Mucosa of descending colon (tissue), 3 donors: ENCODE measurements at regions not wholly inside any gene's neighbourhood (a gene's known extent, or its start where the extent isn't known, plus 50 kb on each side); places are given as distances from the start of the nearest gene placed in this dataset.

Experiments
- ATAC-seq: fragments of 200-7000 bp; cut with Tn5 transposase; one replicate; pipeline ENCODE4 v1.9.1; 2020; ENCODE audit warnings: mild to moderate bottlenecking, moderate library complexity
- DNase-seq, 3 donors: peaks; one replicate each; pipeline ENCODE4 v3.0.0-alpha.2; 2020
- H3K36me3 ChIP-seq: fragments of 200-600 bp; one replicate; pipeline ENCODE4 v1.8.0; 2021; ENCODE audit warnings: low read depth, mild to moderate bottlenecking
- H3K4me1 ChIP-seq: fragments of 200-600 bp; one replicate; pipeline ENCODE4 v1.8.0; 2021; ENCODE audit warnings: low read depth, mild to moderate bottlenecking
- H3K4me3 ChIP-seq: fragments of 200-600 bp; one replicate; pipeline ENCODE4 v1.8.0; 2021; ENCODE audit warnings: mild to moderate bottlenecking
- H3K9me3 ChIP-seq: fragments of 200-600 bp; one replicate; pipeline ENCODE4 v1.8.0; 2021; ENCODE audit warnings: mild to moderate bottlenecking
- CTCF ChIP-seq: fragments of 200-600 bp; IDR thresholded peaks from one replicate; pipeline ENCODE4 v1.8.0; 2022; ENCODE audit warnings: antibody characterized with exemption, mild to moderate bottlenecking
- intact Hi-C, 2 donors: fragments of 100-400 bp; cut with DNase I in 1 of 2; cut with micrococcal nuclease in 1 of 2; formaldehyde crosslinking; loops; one replicate each; pipeline versions ENCODE4 v1.11.0 to v1.11.1; 2022; cut with DNase I, micrococcal nuclease
- donor health status: DM: no; HTN: no; CAD: no; lungs with moderate emphysema.
- donor health status: DM: no; HTN: no; CAD: no.
- donor health status: DM: no; HTN: yes; CAD: no.

DNA sequence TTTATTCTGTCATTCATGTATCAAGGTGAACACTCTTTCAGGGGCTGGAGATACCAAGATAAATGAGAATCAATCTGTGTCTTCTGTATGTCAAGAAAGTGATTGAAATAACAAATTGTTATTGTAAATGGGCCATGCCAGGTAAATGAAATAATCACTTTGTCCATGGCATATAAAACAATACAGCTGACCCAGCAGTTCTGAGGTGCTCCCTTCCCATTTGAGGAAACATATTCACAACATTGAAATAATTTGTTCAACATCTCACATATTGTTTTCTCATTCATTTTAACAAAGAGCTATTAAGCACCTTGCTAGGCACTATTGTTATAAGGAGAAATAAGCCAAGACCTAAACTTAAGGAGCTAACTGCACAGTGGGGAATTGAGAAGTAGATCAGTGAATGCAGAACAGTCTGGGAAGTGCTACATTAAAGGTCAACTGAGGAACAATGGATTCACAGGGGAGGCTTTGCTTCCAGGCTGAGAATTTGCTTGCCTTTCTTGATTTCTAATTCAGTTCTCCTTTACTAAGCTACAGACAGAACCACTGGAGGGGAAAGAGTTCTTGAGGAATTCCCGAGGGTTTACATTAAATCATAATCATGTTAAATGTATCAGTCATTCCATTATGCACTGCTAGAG is 806.3 kb upstream of the ARPP21 start:
- no peak for TF ChIP-seq CTCF
- Histone ChIP-seq H3K4me3 (no peak overlapping the region), H3K36me3 (no peaks in the 10 kb centered on the region), H3K9me3 (no peaks in the 10 kb centered on the region), H3K4me1 (no peaks in the 10 kb centered on the region)
- intact Hi-C loops = no loop called here
- DNase-seq (no peak), ATAC-seq (no peak)

- no peaks in the 10 kb centered on the region for H3K36me3 ChIP-seq
- TF ChIP-seq CTCF = no peak
- H3K4me3 ChIP-seq = no peak overlapping the region
- no peak for DNase-seq
- no peak for ATAC-seq
- H3K9me3 ChIP-seq = no peaks in the 10 kb centered on the region
- intact Hi-C loops = no loop called here
- H3K4me1 ChIP-seq = no peaks in the 10 kb centered on the region
These were observed 801.2 kb upstream of the ARPP21 start for GRCh38 chr3:34837848-34838741.

DNA sequence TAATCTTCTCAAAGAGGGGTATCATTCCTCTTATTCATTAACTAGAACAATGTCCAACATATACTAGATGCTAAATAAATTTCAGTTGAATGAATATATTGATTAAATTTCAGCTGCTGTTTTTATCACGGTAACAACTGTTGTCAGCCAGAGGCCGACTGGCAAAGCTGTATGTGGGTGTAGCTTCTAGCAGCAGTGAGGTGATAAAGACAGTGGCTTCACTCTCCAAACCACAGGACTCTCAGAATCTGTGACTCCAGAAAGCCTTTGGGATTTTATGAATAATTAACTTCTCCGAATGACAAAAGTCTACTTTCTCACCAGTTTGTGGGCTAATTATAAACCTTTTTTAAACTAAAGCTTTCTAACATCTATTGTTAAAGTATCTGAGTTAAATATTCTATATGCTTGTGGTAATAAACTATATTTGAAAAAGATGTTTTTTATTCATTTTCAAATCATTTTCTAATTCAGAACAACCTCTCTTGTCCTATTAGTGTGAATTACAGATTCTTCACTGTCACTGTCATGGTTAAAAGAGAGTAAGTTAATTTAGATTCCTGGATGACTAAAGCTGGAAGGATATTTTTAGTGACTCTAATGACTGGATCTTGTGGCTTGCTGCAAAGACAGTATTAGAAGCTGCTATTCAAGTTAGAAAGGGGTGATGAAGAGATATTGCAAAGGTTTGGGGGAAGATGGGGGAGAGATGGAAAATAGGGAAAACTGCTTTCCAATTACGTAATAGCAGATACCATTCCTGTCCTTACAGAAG is 796.4 kb upstream of the ARPP21 start:
- H3K4me3 ChIP-seq = no peak overlapping the region
- no peaks in the 10 kb centered on the region for H3K36me3 ChIP-seq
- intact Hi-C loops = no loop called here
- ATAC-seq (no peak), DNase-seq (no peak)
- TF ChIP-seq CTCF = no peak
- H3K9me3 ChIP-seq = no peaks in the 10 kb centered on the region
- H3K4me1 ChIP-seq = no peaks in the 10 kb centered on the region

DNA sequence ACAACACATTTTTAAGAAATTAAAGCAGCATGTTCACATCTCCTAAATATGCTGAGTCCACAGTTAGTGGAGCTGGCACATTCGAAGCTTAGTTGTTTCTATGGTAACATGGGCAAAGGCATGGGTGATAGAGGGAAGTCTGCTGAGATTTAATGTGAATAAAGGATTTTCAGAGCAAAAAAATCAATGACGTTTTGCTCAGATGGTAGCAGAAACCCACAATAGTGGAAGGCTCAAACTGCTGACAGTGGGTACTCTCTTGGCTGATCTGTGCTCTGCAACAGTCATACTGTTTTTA is 795.1 kb upstream of the ARPP21 start:
- ATAC-seq = no peak
- TF ChIP-seq CTCF = no peak
- no peaks in the 10 kb centered on the region for H3K9me3 ChIP-seq
- H3K4me1 ChIP-seq = no peaks in the 10 kb centered on the region
- intact Hi-C loops = no loop called here
- no peak overlapping the region for H3K4me3 ChIP-seq
- DNase-seq = no peak
- no peaks in the 10 kb centered on the region for H3K36me3 ChIP-seq

DNA sequence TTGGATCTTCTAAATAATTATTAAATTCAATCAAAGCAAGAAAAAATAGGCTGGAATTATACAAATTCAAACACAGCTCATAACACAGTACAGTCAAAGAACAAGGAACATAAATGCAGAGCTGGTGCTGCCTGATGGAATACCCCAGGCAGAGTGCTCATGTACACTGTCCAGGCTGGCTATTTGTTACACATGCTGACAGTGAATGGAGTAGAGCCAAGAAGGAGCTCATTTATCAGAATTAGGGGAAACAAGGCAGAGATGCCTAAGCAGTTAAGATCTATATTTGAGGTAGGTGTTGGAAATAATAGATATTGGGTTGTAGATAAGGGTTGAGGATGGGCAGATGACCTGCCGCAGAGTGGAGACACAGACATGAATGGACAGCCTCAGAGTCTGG is 788.2 kb upstream of the ARPP21 start:
- no peak for ATAC-seq
- no peak for DNase-seq
- TF ChIP-seq CTCF = no peak
- H3K36me3 ChIP-seq = no peaks in the 10 kb centered on the region
- no peak overlapping the region for H3K4me3 ChIP-seq
- H3K4me1 ChIP-seq = no peaks in the 10 kb centered on the region
- intact Hi-C loops = no loop called here
- H3K9me3 ChIP-seq = no peaks in the 10 kb centered on the region
